NCI-H1417 (cell line): ENCODE measurements at regions not wholly inside any gene's neighbourhood (a gene's known extent, or its start where the extent isn't known, plus 50 kb on each side); places are given as distances from the start of the nearest gene placed in this dataset.

Source experiments
- DNase-seq, 3 experiments: peaks; one replicate each; lab custom pipeline; 2025; lab: John Stamatoyannopoulos, UW

DNA sequence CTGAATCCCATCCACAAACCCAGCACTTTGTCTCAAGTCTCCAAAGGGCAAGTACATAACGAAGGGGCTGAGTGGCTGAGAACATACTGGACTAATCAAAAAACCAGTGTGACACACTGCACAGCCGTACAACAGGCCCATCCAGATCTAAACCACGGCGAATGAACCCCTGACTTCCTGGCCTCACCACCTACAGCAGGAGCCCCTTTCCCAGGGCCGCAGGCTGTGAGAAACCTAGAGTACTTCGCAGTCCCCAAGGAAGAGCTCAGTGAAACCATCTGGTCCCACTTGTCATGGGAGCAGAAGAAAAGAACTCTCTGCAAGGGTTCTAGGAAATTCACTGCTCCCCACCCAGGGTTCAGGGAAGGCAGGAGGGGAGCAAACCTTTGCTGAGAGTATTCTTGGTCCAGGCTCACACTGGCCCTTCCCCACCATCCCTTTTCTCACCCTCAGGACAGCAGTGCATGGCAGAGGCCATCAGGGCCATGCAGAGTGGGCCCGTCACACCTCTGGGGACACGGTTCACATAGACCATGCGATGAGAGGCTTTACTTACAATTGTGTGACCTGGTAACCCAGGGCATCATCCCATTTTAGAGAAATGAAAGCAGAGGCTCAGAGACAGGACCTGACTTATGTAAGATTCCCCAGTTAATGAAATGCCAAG is 192.8 kb downstream of the BCL11B start:
- DNase-seq = no peak

- no peak for DNase-seq
These were observed 191.7 kb downstream of the BCL11B start for GRCh38 chr14:99080306-99080705.

GRCh38 chr14:99081156-99081765 is 190.7 kb downstream of the BCL11B start:
- DNase-seq = no peak

GRCh38 chr14:99081880-99082279 is 190.1 kb downstream of the BCL11B start:
- no peak for DNase-seq

DNA sequence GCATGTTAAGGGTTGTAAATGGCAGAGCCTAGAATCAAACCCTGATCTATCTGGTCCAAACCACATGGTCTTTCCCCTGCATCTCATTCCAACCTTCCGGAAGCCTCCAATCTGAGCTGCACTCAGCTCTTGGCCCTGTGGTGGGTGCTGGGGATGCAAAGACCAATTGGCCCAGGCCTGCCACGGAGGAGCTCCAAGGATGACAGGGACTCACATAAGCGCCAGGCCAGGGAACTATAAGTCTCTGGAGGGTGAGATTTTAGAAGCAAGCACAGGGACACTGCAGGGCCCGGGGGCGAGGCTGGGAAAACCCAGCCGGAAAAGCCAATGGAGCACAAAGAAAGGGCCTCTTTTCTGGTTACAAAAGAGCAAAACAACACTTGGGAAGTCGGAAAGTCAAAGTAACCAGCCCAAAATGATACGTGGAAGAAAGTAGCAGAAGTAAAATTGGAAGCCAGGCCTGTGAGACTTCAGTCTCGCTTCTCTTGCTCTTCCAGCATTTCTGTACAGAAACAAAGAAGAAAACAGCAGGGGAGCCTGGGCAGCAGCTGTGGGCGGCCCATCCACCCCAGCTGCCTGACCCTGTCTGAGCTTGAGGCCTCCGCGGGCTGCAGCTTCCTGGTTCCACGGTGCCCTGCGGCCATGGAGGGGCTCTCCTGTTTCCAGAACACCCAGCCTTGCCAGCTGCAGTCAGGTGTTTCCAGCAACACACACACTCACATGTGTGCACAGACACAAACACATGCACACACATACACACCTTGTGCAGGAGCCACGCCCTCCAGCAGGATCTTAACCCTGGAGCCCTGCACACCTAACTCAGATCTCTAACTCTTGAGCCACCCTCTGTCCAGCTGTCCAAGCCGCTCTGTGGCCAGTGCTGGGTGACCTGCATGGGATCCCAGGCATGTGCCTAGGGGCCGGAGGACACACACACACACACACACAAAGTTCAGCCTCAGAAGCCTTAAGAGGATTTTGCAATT is 178.2 kb downstream of the BCL11B start:
- peak in 2 of 3 experiments; percentile 53 to 80 for DNase-seq

DNA sequence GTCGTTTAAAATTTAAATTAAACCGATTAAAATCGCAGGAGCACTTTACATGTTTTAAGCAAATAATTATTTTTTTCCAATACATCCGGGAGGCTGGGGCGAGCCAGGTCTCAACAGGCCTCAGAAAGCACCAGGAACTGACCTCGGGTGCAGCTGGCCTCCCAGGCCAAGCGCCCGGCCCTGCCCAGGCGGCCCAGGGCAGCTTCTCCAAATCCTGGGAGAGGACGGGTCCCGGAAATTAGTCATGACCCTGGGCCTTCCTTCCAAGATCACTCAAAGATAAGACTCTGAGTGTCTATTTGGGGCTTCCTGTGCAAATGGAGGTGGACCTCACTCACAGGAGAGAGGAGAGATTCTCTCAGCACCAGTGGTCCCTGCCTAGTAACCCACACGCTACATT is 177.1 kb downstream of the BCL11B start:
- DNase-seq = no peak

DNA sequence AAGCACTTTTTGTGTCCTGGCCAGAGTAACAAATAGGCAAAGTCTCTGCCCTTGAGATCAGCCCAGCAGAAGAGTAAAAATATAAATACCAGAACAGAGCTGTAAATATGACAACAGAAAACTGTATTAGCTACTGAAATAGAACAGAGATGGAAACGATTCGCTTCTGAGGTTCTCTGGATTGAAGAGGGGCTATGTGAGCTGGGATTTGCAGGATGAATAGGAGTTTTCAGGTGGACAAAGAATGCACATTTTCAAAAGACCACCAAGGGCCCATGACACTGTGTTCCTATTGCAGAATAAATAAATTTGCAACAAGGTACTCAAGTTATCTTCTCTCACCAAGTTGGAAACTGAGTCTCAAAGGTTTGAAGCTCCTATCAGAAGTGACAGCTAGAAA is 176.6 kb downstream of the BCL11B start:
- no peak for DNase-seq

DNA sequence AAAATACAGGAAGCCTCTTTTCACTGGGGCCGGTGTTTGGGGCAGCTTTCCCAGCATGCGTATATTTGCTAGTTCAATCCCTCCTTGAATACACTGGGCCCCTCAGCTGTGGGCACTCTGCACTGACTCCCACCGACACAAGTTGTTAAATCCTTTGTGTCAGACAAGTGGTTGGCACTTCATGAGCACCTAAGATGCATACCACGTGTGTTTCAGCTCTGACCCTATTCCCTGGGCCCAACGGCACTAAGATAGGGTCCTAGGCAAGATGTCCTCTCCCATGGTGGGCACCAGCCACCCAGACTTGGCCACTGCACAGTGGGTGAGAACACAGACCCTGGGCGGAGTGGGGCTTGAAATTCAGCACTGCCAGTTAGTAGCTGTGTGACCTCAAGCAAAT is 173.8 kb downstream of the BCL11B start:
- no peak for DNase-seq

DNA sequence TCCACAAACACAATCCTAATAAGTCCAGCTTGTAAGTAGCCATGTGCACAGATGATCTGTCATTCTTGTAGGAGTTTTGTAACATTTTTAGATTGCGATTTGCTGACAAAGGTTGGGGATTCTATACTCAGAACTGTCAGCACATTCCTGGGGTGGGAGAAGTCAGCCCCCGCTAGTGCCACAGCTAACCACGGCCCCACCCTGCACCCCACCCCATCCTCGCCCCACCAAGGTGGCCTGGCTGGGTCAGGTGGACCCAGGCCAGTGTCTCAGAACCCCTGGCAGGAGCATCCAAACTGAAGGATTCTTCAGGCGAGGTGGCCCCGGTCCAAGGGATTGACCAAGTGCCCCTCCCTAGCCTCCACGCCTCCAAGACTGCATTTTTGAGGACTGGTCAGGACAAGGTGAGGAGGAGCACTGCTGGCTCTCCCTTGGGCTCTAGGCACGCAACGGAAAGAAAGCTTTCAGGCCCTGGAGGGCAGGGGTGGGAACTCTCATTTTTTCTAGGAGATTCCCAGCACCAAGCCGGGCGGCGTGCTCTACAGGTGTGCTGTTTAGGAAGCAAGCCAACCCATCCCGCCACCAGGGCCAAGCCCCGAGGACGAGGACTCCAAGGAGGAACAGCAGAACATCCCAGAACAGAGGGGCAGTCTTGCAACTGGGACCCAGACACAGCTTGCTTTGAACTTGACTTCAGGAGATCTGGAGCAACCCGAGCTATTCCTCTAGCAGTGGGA is 172.8 kb downstream of the BCL11B start:
- DNase-seq = no peak

DNA sequence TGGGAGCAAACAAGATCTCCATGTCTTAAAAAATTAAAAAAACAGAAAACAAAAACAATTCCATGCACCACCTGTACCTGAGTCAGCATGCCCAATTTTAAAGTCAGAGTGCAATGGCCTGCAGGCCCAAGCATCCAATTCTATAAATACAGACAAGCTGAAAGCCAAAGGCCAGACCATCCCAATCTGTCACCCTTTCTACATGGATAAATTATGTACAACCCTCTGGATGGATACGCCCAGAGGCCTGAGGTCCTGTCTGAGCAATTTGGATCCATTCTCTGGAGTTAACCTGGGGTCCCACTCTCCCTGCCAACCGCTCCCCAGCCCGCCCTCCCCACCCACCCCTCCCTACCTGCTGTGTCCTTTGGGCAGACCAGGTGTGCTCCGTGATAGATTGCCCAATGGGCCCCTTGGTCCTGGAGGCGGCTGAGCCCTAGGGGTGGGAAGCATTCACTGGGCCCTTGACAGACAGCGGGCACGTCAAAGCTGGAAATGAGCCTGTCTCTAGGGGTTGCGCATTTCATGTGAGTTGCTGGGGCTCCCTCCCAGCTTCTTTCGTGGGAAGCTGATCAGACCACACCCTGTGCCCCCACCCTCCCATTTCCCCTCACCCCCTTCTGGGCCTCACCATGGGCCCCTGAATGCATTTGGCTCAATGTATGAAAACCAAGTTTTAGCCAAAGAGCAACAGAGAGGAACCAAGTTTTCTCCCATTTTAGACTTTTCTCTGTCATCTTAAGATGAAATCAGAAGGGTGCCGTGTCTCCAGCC is 171.3 kb downstream of the BCL11B start:
- DNase-seq = no peak

DNA sequence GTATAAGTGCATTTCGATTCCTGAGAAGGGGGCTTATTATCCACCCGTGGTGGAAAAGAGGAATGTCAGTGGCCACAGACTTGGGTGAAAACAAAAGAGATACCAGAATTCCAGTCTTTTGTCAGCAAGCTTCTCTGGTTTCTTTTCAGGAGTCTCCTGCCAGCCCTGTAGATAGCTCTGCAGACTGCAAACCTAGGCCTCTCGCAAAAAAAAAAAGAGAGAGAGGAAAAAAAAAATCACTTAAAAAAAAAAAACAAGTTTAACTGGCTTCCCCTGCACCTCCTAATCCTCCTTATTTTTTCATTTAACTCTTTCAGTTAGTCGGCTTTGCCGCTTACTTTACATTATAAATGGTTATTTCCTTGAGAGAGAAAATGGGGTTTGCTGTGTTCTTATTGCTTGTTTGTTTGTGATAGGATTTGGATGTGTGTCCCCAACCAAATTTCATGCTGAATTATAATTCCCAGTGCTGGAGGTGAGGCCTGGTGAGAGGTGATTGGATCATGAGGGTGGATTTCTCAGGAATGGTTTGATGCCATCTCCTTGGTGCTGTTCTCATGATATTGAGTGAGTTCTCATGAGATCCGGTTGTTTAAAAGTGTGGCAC is 170.0 kb downstream of the BCL11B start:
- no peak for DNase-seq

DNA sequence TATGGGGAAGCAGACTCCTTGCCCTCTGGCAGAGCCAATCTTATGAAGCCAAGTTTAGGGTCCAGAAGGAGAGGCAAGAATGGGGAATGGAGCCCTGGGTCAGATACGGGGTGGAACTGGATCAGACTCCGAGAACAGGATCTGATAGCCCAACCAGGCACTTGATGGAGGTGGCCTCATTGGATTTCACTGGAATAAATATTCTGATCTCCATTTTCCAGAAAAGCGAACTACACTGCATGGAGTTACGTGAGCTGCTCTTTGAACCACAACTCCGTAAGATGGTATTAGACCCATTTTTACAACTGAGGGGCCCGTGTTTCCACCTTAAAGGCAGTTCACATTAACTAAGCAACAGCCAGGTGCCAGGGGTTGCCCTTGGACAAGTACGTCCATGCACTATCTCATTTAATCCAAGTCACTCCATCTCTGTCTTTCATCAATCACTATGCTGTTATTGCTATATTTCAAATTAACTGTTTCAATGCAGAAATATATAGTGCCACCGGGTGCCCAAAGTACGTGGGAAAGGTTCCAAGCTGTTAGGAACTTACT is 155.2 kb downstream of the BCL11B start:
- no peak for DNase-seq

DNA sequence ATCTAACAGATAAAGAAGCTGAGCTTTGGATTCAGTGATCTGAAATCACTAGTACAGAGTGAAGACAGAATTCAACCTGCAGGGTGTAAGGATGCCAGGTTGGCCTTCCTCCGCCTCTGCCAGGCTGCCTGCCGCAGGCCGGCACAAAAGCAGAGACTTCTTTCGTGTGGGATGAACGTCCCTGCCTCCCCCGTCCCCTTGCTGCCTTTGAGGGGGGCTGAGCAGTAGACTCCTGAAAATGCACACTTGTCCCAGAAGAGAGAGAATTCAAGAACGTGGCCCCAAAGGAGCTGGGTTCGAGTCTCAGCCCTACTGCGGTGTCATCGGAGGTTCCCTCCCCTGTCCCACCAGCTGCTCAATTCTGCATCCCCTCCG is 154.3 kb downstream of the BCL11B start:
- no peak for DNase-seq

DNA sequence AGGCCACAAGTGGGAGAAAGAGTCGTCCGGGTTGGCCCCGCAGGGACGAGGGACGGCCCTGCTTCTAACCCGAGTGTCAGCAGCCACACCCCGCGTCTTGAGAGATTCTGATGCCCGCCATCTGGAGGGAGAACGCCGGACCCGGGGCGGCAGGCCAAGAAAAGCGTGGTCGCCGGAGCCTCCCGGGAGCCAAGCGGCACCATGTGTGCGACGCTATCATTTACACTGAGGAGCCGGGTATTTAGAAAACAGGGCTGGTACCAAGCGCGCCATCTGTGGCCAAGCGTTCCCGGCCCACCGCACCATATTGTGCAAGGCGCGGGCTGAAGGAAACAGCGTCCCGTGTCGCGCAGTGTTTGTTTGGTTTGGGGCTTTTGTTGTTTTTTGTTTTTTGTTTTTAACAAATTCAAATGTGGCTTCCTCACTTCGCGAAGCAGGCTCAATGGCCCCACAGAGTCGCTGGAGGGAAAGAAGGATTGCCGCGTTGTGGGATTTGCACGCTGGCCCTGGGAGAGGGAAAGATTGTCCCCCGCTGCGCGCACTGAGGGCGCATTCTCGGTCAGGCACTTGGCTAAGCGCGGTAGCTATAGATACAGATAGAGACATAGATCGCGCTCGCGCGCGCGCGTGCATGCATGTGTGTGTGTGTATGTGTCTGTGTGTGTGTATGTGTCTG is 153.8 kb downstream of the BCL11B start:
- no peak for DNase-seq

DNA sequence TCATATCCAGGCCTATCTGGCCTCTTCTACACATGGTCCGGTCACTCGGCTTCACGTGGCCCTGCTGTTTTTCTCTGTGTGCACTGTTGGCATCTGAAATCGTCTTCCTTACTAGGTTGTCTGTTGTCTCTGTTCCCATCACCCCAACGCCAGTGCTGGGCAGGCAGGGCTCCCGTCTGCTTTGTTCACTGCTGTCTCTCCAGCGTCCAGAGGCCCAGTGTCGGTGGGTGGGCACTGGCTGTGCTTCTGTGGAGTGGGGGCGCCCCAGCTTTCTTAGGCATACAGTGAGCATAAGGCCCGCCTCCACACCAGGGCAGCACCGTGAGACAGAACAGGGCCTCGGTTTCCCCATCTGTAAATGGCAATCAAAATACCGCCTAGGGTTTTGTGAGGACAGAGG is 153.1 kb downstream of the BCL11B start:
- DNase-seq = no peak
